Esophagus (tissue), 2 donors: ENCODE measurements at regions not wholly inside any gene's neighbourhood (a gene's known extent, or its start where the extent isn't known, plus 50 kb on each side); places are given as distances from the start of the nearest gene placed in this dataset.

ENCODE experiments used
- H3K27ac ChIP-seq, 2 donors: one replicate each; pipeline ENCODE4 v1.5.1; 2013; ENCODE audit warnings: low read depth in 2 of 2, mild to moderate bottlenecking in 2 of 2, inconsistent platforms in 1 of 2, low read length in 1 of 2, moderate library complexity in 1 of 2
- H3K27me3 ChIP-seq, 2 donors: one replicate each; pipeline ENCODE4 v1.6.1; 2013; ENCODE audit warnings: low read length in 2 of 2, control low read depth in 1 of 2, mild to moderate bottlenecking in 1 of 2; ENCODE audit not compliant: insufficient read depth in 2 of 2, control insufficient read depth in 1 of 2
- H3K36me3 ChIP-seq, 2 donors: one replicate each; pipeline ENCODE4 v1.6.1; 2013; ENCODE audit warnings: low read length in 1 of 2; ENCODE audit not compliant: control insufficient read depth in 2 of 2, insufficient read depth in 2 of 2
- H3K4me1 ChIP-seq, 2 donors: one replicate each; pipeline ENCODE4 v1.6.1; 2013; ENCODE audit warnings: low read length in 1 of 2; ENCODE audit not compliant: control insufficient read depth in 2 of 2, insufficient read depth in 2 of 2
- H3K4me3 ChIP-seq, 2 donors: one replicate each; pipeline ENCODE4 v1.5.1; 2013; ENCODE audit warnings: low read length in 2 of 2, mild to moderate bottlenecking in 2 of 2, low read depth in 1 of 2, moderate library complexity in 1 of 2
- H3K9me3 ChIP-seq, 2 donors: one replicate each; pipeline ENCODE4 v1.6.1; 2013; ENCODE audit warnings: mild to moderate bottlenecking in 2 of 2, low read depth in 1 of 2, low read length in 1 of 2, moderate library complexity in 1 of 2; ENCODE audit not compliant: control insufficient read depth in 2 of 2, insufficient read depth in 1 of 2
- WGBS, 2 donors: extraction: QIAGEN DNeasy Blood & Tissue Kit; methylation state at CpG; one replicate each; pipeline ENCODE4 v1.1.7; 2013; 5-methylcytosine and 5-hydroxymethylcytosine counted together
- donor health status: healthy with polysubstance abuse.
- donor health status: Bipolar disorder and iron deficiency.

DNA sequence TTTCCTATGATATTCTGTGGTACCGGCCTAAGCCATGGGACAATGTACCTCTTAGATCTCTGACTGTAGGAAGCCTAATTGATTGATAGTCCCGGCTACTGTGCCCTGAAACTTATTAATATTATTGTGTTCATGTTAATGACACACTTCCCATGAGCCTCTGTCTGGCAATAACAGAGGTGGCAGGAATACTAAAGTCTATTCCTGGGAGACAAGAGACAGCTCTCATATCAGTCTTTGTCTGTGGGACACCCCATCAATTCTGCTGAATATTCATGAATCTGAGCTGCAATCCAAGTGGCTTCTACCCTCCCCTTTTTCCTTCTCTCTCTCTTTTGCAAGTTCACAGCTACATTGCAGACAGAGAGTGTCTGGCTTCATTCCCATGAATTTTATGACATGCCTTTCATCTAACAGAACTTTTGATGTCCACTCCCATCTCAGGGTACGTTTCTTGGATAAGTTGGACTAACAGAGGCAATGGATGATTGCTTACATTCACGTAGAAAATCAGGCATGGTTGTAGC is 907.5 kb downstream of the ZPLD1 start:
- 68 to 72% methylated on average over 4 of the region's 4 CpGs for WGBS, 2 donors
- Histone ChIP-seq H3K4me3 (no peak overlapping the region), H3K9me3 (no peaks in the 10 kb centered on the region), H3K4me1 (no peaks in the 10 kb centered on the region), H3K27me3 (no peaks in the 10 kb centered on the region), H3K36me3 (no peaks in the 10 kb centered on the region), H3K27ac (no peak overlapping the region)

DNA sequence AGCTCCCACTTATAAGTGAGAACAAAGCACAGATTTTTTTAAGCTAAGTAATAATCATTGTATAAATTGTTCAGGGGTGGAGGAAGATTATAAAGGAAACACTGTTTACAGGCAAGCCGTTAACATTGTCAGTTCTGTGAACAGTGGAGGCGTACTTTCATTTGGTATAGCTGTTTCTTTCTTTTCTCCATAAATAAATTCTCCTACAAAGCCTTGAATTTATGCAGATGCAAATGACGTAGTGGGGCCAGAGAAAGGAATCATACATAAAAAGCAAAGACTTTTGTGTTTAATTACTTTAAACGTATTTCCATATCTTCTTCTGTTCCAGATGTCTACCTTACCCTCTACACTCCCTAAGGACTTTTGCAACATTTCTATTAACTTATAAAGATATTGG is 914.9 kb downstream of the ZPLD1 start:
- no peaks in the 10 kb centered on the region for H3K36me3 ChIP-seq
- no peaks in the 10 kb centered on the region for H3K4me1 ChIP-seq
- 75 to 85% methylated on average over 4 of the region's 4 CpGs for WGBS, 2 donors

DNA sequence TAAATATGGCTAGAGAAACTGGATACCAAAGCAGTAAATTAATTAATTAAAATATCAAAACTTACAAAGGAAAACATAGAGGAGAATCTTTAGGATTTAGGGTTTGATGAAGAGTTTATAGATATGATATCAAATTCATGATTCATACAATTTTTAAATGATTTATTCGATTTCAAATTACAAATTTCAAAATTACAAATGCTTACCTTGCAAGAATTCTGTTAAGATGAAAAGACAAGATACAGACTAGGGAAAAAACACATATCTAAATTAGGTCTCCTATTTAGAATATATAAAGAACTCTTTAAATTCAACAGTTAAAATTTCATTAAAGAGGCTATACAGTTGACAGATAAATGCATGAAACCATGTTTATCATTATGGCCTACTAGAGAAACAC is 930.7 kb downstream of the ZPLD1 start:
- no peaks in the 10 kb centered on the region for H3K36me3 ChIP-seq
- H3K27me3 ChIP-seq = no peaks in the 10 kb centered on the region
- H3K9me3 ChIP-seq = no peaks in the 10 kb centered on the region
- no peak overlapping the region for H3K4me3 ChIP-seq
- H3K4me1 ChIP-seq = no peaks in the 10 kb centered on the region
- WGBS, 2 donors = 57 to 60% methylated on average over 1 of the region's 1 CpG
- H3K27ac ChIP-seq = no peak overlapping the region

More for the DNA sequence above, 914.9 kb downstream of the ZPLD1 start:
- Histone ChIP-seq H3K27me3 (no peaks in the 10 kb centered on the region), H3K27ac (no peak overlapping the region), H3K4me3 (no peak overlapping the region), H3K9me3 (no peaks in the 10 kb centered on the region)

DNA sequence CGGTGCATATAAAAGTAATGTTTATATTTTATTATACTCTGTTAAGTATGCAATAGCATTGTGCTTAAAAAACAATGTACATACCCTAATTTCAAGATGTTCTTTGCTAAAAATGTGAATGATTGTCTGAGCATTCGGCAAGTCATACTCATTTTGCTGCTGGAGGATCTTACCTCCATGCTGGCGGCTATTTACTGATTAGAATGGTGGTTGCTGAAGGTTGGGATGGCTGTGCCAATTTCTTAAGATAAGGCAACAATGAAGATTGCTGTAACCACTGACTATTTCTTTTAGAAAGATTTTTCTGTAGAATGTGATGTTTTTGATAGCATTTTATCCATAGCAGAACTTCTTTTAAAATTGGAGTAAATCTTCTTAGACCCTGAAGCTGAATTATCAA is 932.7 kb downstream of the ZPLD1 start:
- Histone ChIP-seq H3K27ac (no peak overlapping the region), H3K9me3 (no peaks in the 10 kb centered on the region)
- 84 to 86% methylated on average over 3 of the region's 3 CpGs for WGBS, 2 donors

DNA sequence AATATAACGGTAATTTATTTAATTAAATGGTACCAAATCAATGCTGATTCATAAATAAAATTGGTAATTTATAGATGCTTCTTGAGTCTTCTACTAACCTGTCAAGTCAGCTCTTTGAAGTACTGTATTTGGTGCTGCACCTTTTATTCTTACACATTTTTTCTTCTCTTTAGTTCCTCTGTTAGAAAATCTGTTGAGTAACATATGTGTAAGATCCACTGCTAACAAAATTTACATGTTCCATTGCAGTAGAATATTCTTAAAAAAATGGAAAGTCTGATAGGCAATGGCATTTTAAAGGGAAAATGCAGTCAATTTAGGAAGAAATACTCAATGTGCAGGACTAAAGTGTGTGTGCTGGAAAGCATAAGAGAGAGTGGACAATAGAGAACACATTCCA is 936.6 kb downstream of the ZPLD1 start:
- H3K4me1 ChIP-seq = no peaks in the 10 kb centered on the region
- H3K27ac ChIP-seq = no peak overlapping the region
- H3K4me3 ChIP-seq = no peak overlapping the region
- H3K9me3 ChIP-seq = no peaks in the 10 kb centered on the region
- 50 to 64% methylated on average over 1 of the region's 1 CpG for WGBS, 2 donors
- H3K36me3 ChIP-seq = no peaks in the 10 kb centered on the region
- H3K27me3 ChIP-seq = no peaks in the 10 kb centered on the region

More for the DNA sequence above, 932.7 kb downstream of the ZPLD1 start:
- no peaks in the 10 kb centered on the region for H3K4me1 ChIP-seq
- no peaks in the 10 kb centered on the region for H3K27me3 ChIP-seq
- H3K4me3 ChIP-seq = no peak overlapping the region
- no peaks in the 10 kb centered on the region for H3K36me3 ChIP-seq

DNA sequence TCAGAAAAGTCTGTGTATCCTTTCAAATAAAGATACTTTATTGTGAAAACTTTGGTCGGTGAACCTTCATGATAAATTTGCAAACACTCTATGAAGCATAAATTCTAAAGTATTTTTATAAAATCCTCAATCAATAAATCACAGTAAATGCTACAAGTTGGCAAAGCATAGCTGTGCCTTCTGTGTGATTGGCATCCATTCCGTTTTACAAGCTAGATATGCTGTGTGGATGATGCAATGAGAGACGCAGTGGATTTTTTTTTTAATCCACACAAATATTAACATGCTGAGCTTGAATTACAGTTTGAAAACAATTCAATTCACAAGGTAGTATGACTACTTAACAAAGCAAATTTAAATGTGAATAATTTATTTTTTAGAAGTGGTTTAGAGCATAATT is 937.2 kb downstream of the ZPLD1 start:
- no peaks in the 10 kb centered on the region for H3K36me3 ChIP-seq
- no peak overlapping the region for H3K27ac ChIP-seq
- no peaks in the 10 kb centered on the region for H3K9me3 ChIP-seq
- no peak overlapping the region for H3K4me3 ChIP-seq
- no peaks in the 10 kb centered on the region for H3K4me1 ChIP-seq
- 53 to 66% methylated on average over 3 of the region's 3 CpGs for WGBS, 2 donors
- H3K27me3 ChIP-seq = no peaks in the 10 kb centered on the region

DNA sequence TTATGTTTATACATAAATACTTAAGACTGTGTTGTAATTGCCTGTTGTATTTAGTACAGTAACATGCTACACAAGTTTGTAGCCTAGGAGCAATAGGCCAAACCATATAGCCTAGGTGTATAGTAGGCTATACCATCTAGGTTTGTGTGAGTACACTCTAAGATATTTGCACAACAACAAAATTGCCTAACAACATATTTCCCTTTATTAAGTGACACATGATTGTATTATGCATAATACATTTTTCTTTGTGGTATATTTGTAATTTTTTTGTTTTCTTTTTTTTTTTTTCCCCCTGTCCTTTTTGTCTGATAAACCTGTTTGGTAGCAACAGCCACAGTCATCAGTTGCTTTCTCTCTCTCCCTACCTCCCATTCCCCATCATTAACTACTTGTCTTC is 945.6 kb downstream of the ZPLD1 start:
- Histone ChIP-seq H3K27me3 (no peaks in the 10 kb centered on the region), H3K36me3 (no peaks in the 10 kb centered on the region), H3K27ac (no peak overlapping the region), H3K9me3 (no peaks in the 10 kb centered on the region), H3K4me1 (no peaks in the 10 kb centered on the region), H3K4me3 (no peak overlapping the region)

DNA sequence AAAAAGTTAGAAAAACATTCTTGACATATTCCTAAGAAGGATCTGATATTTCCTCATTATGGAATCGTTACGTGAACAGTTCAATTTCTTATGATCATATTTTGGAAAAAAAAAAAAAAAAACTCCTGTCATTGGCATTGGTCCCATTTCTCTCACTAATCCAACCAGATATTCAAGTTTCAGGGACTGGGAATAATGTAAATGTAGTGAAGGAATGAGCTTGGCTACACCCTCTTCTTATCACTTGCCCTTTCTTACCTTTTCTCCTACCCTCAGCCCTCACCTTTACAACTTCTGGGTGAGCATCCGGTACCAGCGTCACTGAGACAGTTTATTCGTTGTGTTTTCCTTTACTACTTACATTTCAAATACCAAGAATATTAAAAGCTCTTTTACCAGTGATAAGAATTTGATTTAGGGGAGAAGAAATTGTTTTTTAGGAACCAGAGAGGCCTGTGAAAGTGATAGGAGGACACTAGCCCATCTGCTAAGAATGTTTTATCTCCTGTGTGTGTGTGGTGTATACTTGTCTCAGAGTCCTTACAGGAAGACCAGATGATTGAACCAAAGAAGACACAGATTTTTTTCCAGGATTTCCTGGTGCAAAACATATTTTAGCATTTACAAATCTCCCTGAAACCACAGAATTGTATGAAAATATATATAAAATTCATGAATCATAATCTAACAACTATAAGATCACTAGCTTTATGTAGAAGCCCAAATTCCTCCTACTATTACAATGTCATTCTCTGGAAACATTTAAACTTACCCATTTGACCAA is 946.7 kb downstream of the ZPLD1 start:
- H3K4me1 ChIP-seq = no peaks in the 10 kb centered on the region
- no peaks in the 10 kb centered on the region for H3K27me3 ChIP-seq
- H3K36me3 ChIP-seq = no peaks in the 10 kb centered on the region
- no peak overlapping the region for H3K4me3 ChIP-seq
- H3K27ac ChIP-seq = no peak overlapping the region
- 65 to 70% methylated on average over 5 of the region's 5 CpGs for WGBS, 2 donors
- H3K9me3 ChIP-seq = no peaks in the 10 kb centered on the region

DNA sequence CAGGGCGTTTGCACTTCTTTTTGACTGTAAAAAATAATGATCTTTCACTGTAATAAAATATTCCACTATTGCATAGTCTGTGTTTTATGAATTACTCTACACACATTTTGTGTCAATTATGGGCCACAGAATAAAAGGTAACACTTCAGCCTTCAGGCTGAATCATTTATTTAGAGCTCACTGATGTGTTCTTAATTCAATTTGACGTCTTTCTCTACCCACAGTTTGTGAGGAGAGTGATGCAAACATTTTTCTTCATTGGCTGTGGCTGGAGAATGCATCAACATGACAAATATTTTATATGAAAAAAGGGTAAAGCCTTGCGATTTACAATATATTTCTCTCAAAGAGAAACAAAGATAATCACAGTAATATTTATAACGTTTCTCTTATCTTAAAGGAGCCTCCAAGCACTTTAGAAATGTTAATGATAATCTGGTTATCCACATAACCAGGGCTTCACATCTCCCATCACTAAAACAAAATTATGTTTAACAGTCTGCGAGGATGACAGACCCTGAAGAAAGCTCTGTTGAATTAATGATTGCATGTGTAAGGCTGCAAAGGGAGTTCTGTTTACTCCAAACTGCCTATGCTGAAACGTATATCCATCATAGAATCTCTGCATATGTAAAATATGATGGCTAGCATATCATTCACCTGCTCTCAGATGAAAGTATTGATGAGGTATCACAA is 951.3 kb downstream of the ZPLD1 start:
- Histone ChIP-seq H3K4me1 (no peaks in the 10 kb centered on the region), H3K27me3 (no peaks in the 10 kb centered on the region), H3K27ac (no peak overlapping the region), H3K36me3 (no peaks in the 10 kb centered on the region), H3K9me3 (no peaks in the 10 kb centered on the region), H3K4me3 (no peak overlapping the region)
- 45 to 46% methylated on average over 6 of the region's 6 CpGs for WGBS, 2 donors

DNA sequence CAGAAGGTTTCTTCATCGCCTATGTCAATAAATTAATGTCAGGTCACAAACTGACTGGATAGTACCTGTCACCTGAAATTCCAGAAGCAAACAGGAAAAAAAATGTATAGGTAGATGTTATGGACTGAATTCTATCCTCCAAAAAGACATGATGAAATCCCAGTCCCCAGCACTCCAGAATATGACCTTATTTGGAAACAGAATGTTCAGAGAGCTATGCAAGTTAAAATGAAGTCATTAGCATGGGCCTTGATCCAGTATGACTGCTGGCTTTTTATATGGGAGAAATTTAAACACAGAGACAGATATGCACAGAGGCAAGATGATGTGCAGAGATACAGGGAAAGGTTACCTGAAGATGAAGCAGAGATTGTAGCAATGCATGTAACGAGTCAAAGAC is 953.4 kb downstream of the ZPLD1 start:
- no peaks in the 10 kb centered on the region for H3K36me3 ChIP-seq
- H3K27ac ChIP-seq = no peak overlapping the region
- H3K27me3 ChIP-seq = no peaks in the 10 kb centered on the region
- no peaks in the 10 kb centered on the region for H3K4me1 ChIP-seq
- no peaks in the 10 kb centered on the region for H3K9me3 ChIP-seq
- no peak overlapping the region for H3K4me3 ChIP-seq
- 48 to 49% methylated on average over 2 of the region's 2 CpGs for WGBS, 2 donors
